Neural cell (in vitro differentiated cells): ENCODE measurements at regions not wholly inside any gene's neighbourhood (a gene's known extent, or its start where the extent isn't known, plus 50 kb on each side); places are given as distances from the start of the nearest gene placed in this dataset.
A peak's percentile ranks its signal among the peaks of the same experiment; 100 is the strongest.

Source experiments
- H2AFZ ChIP-seq: fragments of 200-600, 300-800 bp; sonication (generic), shearing (Covaris generic); 2 replicates; pipeline ENCODE4 v1.6.0; 2014; ENCODE audit warnings: low read depth, mild to moderate bottlenecking, antibody characterized with exemption, low read length, moderate library complexity
- H3F3A ChIP-seq: fragments of 200-600 bp; shearing (Covaris generic); 2 replicates; pipeline ENCODE4 v1.6.1; 2016; ENCODE audit warnings: mild to moderate bottlenecking, moderate library complexity, mixed read lengths, antibody characterized with exemption, low read length; ENCODE audit not compliant: insufficient read depth, poor library complexity, severe bottlenecking
- H3K27ac ChIP-seq: fragments of 200-600, 300-800 bp; sonication (generic), shearing (Covaris generic); 2 replicates; pipeline ENCODE4 v1.5.1; 2014; ENCODE audit warnings: mild to moderate bottlenecking, low read length, moderate library complexity
- H3K27me3 ChIP-seq: fragments of 300-800, 200-600 bp; sonication (generic), shearing (Covaris generic); 2 replicates; pipeline ENCODE4 v1.6.0; 2014; ENCODE audit warnings: mild to moderate bottlenecking, low read depth, low read length, moderate library complexity; ENCODE audit not compliant: insufficient read depth
- H3K36me3 ChIP-seq: fragments of 300-800, 200-600 bp; sonication (generic), shearing (Covaris generic); 2 replicates; pipeline ENCODE4 v1.5.1; 2014; ENCODE audit warnings: mild to moderate bottlenecking, antibody characterized with exemption, low read length, moderate library complexity; ENCODE audit not compliant: insufficient read depth
- H3K4me2 ChIP-seq: fragments of 300-800, 200-600 bp; sonication (generic), shearing (Covaris generic); 2 replicates; pipeline ENCODE4 v1.6.0; 2014; ENCODE audit warnings: mild to moderate bottlenecking, low read length
- H3K4me3 ChIP-seq: fragments of 300-800, 200-600 bp; sonication (generic), shearing (Covaris generic); 2 replicates; pipeline ENCODE4 v1.5.1; 2014; ENCODE audit warnings: mild to moderate bottlenecking, low read length, moderate library complexity
- H3K79me2 ChIP-seq: fragments of 200-600 bp; shearing (Covaris generic); replicated peaks from 2 replicates; pipeline ENCODE4 v1.6.0; 2014; ENCODE audit warnings: mild to moderate bottlenecking, low read length, moderate library complexity; ENCODE audit not compliant: insufficient read depth
- H3K9ac ChIP-seq: fragments of 300-800, 200-600 bp; sonication (generic), shearing (Covaris generic); 2 replicates; pipeline ENCODE4 v1.6.1; 2016; ENCODE audit warnings: mild to moderate bottlenecking, low read length, mixed read lengths
- H3K9me2 ChIP-seq: fragments of 200-600 bp; shearing (Covaris generic); 2 replicates; pipeline ENCODE4 v1.6.1; 2016; ENCODE audit warnings: mild to moderate bottlenecking, low read length, mixed read lengths; ENCODE audit not compliant: insufficient read depth
- H3K9me3 ChIP-seq: fragments of 200-600, 300-800 bp; sonication (generic), shearing (Covaris generic); 2 replicates; pipeline ENCODE4 v1.6.1; 2016; ENCODE audit warnings: mild to moderate bottlenecking, mixed run types, low read length, moderate library complexity, mixed read lengths
- H4K20me1 ChIP-seq: fragments of 200-600 bp; shearing (Covaris generic); 2 replicates; pipeline ENCODE4 v1.6.1; 2016; ENCODE audit warnings: mild to moderate bottlenecking, mixed run types; ENCODE audit not compliant: insufficient read depth
- CTCF ChIP-seq: fragments of 450-650 bp; IDR thresholded peaks from 2 replicates; pipeline ENCODE4 v1.5.1; 2014; ENCODE audit warnings: antibody characterized with exemption, mild to moderate bottlenecking, moderate library complexity; ENCODE audit not compliant: poor library complexity, severe bottlenecking
- EP300 ChIP-seq: fragments of 450-650 bp; conservative IDR thresholded peaks from 2 replicates; pipeline ENCODE4 v1.6.1; 2014; ENCODE audit warnings: antibody characterized with exemption, mild to moderate bottlenecking, moderate library complexity; ENCODE audit not compliant: poor library complexity, severe bottlenecking
- EZH2 ChIP-seq: fragments of 200-600, 300-800 bp; shearing (Covaris generic), sonication (generic); IDR thresholded peaks from 2 replicates; pipeline ENCODE4 v1.6.1; 2014; ENCODE audit warnings: antibody characterized with exemption, low read length, borderline replicate concordance, mild to moderate bottlenecking; ENCODE audit not compliant: insufficient read depth, poor library complexity, severe bottlenecking
- MXI1 ChIP-seq: fragments of 450-650 bp; conservative IDR thresholded peaks from 2 replicates; pipeline ENCODE4 v1.6.1; 2014; ENCODE audit warnings: antibody characterized with exemption, mild to moderate bottlenecking; ENCODE audit not compliant: poor library complexity, severe bottlenecking
- POLR2AphosphoS5 ChIP-seq: IDR thresholded peaks from 2 replicates; pipeline ENCODE4 v1.6.1; 2012
- RAD21 ChIP-seq: fragments of 450-650 bp; conservative IDR thresholded peaks from 2 replicates; pipeline ENCODE4 v1.6.1; 2014; ENCODE audit warnings: antibody characterized with exemption, mild to moderate bottlenecking, moderate library complexity
- REST ChIP-seq: IDR thresholded peaks from 2 replicates; pipeline ENCODE4 v1.6.1; 2012; ENCODE audit warnings: borderline replicate concordance
- SMC3 ChIP-seq: fragments of 450-650 bp; conservative IDR thresholded peaks from 2 replicates; pipeline ENCODE4 v1.6.1; 2014; ENCODE audit warnings: antibody characterized with exemption, mild to moderate bottlenecking, moderate library complexity; ENCODE audit not compliant: poor library complexity
- TAF1 ChIP-seq: IDR thresholded peaks from 2 replicates; pipeline ENCODE4 v1.6.1; 2012; ENCODE audit warnings: low read depth

- H3K27me3 ChIP-seq, result no peaks in the 10 kb centered on the region
- no peaks in the 10 kb centered on the region for H3K79me2 ChIP-seq
- no peaks in the 10 kb centered on the region for H3K9me2 ChIP-seq
- no peaks in the 10 kb centered on the region for H4K20me1 ChIP-seq
- H3K27ac ChIP-seq, result no peak overlapping the region
- no peak overlapping the region for H3K4me3 ChIP-seq
- H3K4me2 ChIP-seq, result no peak overlapping the region
- no peaks in the 10 kb centered on the region for H3F3A ChIP-seq
- TF ChIP-seq EP300 (no peak), TAF1 (no peak), POLR2AphosphoS5 (no peak), SMC3 (no peak), MXI1 (no peak), REST (no peak), CTCF (no peak), RAD21 (no peak), EZH2 (no peak)
- no peaks in the 10 kb centered on the region for H3K36me3 ChIP-seq
- no peak overlapping the region for H3K9ac ChIP-seq
- H3K9me3 ChIP-seq, result peaks cover 6% of the 10 kb centered on the region
- H2AFZ ChIP-seq, result no peak overlapping the region
Observed at GRCh38 chr7:81260152-81260551, 341.3 kb upstream of the SEMA3C start.

GRCh38 chr7:81256991-81257390 lies 338.1 kb upstream of the SEMA3C start:
- no peak overlapping the region for H3K27ac ChIP-seq
- TF ChIP-seq RAD21 (peak; percentile 26), POLR2AphosphoS5 (no peak), CTCF (no peak), EZH2 (no peak), SMC3 (peak; percentile 42)
- H3K27me3 ChIP-seq, result no peaks in the 10 kb centered on the region
- H3K9me3 ChIP-seq, result peaks cover 6% of the 10 kb centered on the region
- H3K9ac ChIP-seq, result no peak overlapping the region
- no peak overlapping the region for H2AFZ ChIP-seq
- H3K79me2 ChIP-seq, result no peaks in the 10 kb centered on the region
- no peak overlapping the region for H3K4me2 ChIP-seq
- H4K20me1 ChIP-seq, result no peaks in the 10 kb centered on the region
- no peaks in the 10 kb centered on the region for H3K9me2 ChIP-seq
- no peaks in the 10 kb centered on the region for H3F3A ChIP-seq
- no peak overlapping the region for H3K4me3 ChIP-seq
- no peaks in the 10 kb centered on the region for H3K36me3 ChIP-seq
